SJCRH30 (cell line): ENCODE measurements at regions not wholly inside any gene's neighbourhood (a gene's known extent, or its start where the extent isn't known, plus 50 kb on each side); places are given as distances from the start of the nearest gene placed in this dataset.
"Not testable (repeated sequence)": the region's sequence is repeated elsewhere in the genome, so short reads cannot be mapped to it uniquely, and the experiment has no call there.

Experiments
- DNase-seq, 2 experiments: peaks; one replicate each; pipeline ENCODE4 v3.0.0-alpha.2; 2015 to 2020
- H3K27ac ChIP-seq: fragments of 250-450 bp; sonication (Bioruptor Pico); 2 replicates; pipeline ENCODE4 v1.5.1; 2020; ENCODE audit warnings: mild to moderate bottlenecking, moderate library complexity
- H3K27me3 ChIP-seq: fragments of 250-450 bp; sonication (Bioruptor Pico); 2 replicates; pipeline ENCODE4 v1.5.1; 2020; ENCODE audit warnings: mild to moderate bottlenecking, moderate library complexity
- H3K36me3 ChIP-seq: fragments of 250-450 bp; sonication (Bioruptor Pico); 2 replicates; pipeline ENCODE4 v1.5.1; 2020; ENCODE audit warnings: mild to moderate bottlenecking, moderate library complexity
- H3K4me1 ChIP-seq: fragments of 250-450 bp; sonication (Bioruptor Pico); 2 replicates; pipeline ENCODE4 v1.5.1; 2020; ENCODE audit warnings: mild to moderate bottlenecking, moderate library complexity
- H3K4me3 ChIP-seq: fragments of 250-450 bp; sonication (Bioruptor Pico); 2 replicates; pipeline ENCODE4 v1.5.1; 2020; ENCODE audit warnings: mild to moderate bottlenecking, moderate library complexity
- H3K9me3 ChIP-seq: fragments of 250-450 bp; sonication (Bioruptor Pico); replicated peaks from 2 replicates; pipeline ENCODE4 v1.5.1; 2020; ENCODE audit warnings: mild to moderate bottlenecking, moderate library complexity

GRCh38 chr18:41069167-41069566 is 885.9 kb upstream of the PIK3C3 start:
- H3K9me3 ChIP-seq, result no peaks in the 10 kb centered on the region
- H3K27me3 ChIP-seq, result no peaks in the 10 kb centered on the region
- no peak overlapping the region for H3K4me3 ChIP-seq
- no peaks in the 10 kb centered on the region for H3K36me3 ChIP-seq
- no peak for DNase-seq
- no peaks in the 10 kb centered on the region for H3K4me1 ChIP-seq
- no peak overlapping the region for H3K27ac ChIP-seq

- Histone ChIP-seq H3K36me3 (no peaks in the 10 kb centered on the region), H3K27me3 (no peaks in the 10 kb centered on the region), H3K9me3 (no peaks in the 10 kb centered on the region), H3K27ac (no peak overlapping the region), H3K4me3 (no peak overlapping the region), H3K4me1 (no peaks in the 10 kb centered on the region)
- no peak for DNase-seq
These were observed 890.1 kb upstream of the PIK3C3 start for GRCh38 chr18:41064916-41065315.

GRCh38 chr18:41060967-41061366 is 894.1 kb upstream of the PIK3C3 start:
- H3K9me3 ChIP-seq, result no peaks in the 10 kb centered on the region
- no peak overlapping the region for H3K4me3 ChIP-seq
- no peak for DNase-seq
- no peaks in the 10 kb centered on the region for H3K36me3 ChIP-seq
- no peaks in the 10 kb centered on the region for H3K27me3 ChIP-seq
- no peak overlapping the region for H3K27ac ChIP-seq
- H3K4me1 ChIP-seq, result no peaks in the 10 kb centered on the region

GRCh38 chr18:41059126-41059415 is 896.0 kb upstream of the PIK3C3 start:
- no peak overlapping the region for H3K27ac ChIP-seq
- no peaks in the 10 kb centered on the region for H3K9me3 ChIP-seq
- H3K36me3 ChIP-seq, result no peaks in the 10 kb centered on the region

GRCh38 chr18:41058351-41059125 is 896.5 kb upstream of the PIK3C3 start:
- Histone ChIP-seq H3K36me3 (no peaks in the 10 kb centered on the region), H3K4me3 (no peak overlapping the region), H3K4me1 (no peaks in the 10 kb centered on the region), H3K27ac (no peak overlapping the region), H3K27me3 (no peaks in the 10 kb centered on the region), H3K9me3 (no peaks in the 10 kb centered on the region)
- DNase-seq, result no peak

More at GRCh38 chr18:41059126-41059415, 896.0 kb upstream of the PIK3C3 start:
- H3K27me3 ChIP-seq, result no peaks in the 10 kb centered on the region
- H3K4me1 ChIP-seq, result no peaks in the 10 kb centered on the region
- DNase-seq, result no peak
- no peak overlapping the region for H3K4me3 ChIP-seq

- H3K4me1 ChIP-seq, result no peaks in the 10 kb centered on the region
- no peak for DNase-seq
- H3K27ac ChIP-seq, result no peak overlapping the region
- no peaks in the 10 kb centered on the region for H3K36me3 ChIP-seq
- no peak overlapping the region for H3K4me3 ChIP-seq
- H3K27me3 ChIP-seq, result no peaks in the 10 kb centered on the region
- no peaks in the 10 kb centered on the region for H3K9me3 ChIP-seq
These were observed 902.4 kb upstream of the PIK3C3 start for GRCh38 chr18:41052625-41053024.

- not testable (repeated sequence) for H3K27me3 ChIP-seq, H3K27ac ChIP-seq, H3K4me3 ChIP-seq, H3K36me3 ChIP-seq, DNase-seq, H3K9me3 ChIP-seq, H3K4me1 ChIP-seq
These were observed 908.8 kb upstream of the PIK3C3 start for GRCh38 chr18:41046250-41046649.

- Histone ChIP-seq H3K27me3 (no peaks in the 10 kb centered on the region), H3K4me1 (no peaks in the 10 kb centered on the region), H3K36me3 (no peaks in the 10 kb centered on the region), H3K27ac (no peak overlapping the region), H3K9me3 (no peaks in the 10 kb centered on the region), H3K4me3 (no peak overlapping the region)
- DNase-seq, result no peak
These were observed 911.2 kb upstream of the PIK3C3 start for GRCh38 chr18:41043876-41044275.

- Histone ChIP-seq H3K27me3 (no peaks in the 10 kb centered on the region), H3K27ac (no peak overlapping the region), H3K4me1 (no peaks in the 10 kb centered on the region), H3K9me3 (no peaks in the 10 kb centered on the region), H3K4me3 (no peak overlapping the region), H3K36me3 (no peaks in the 10 kb centered on the region)
- no peak for DNase-seq
These were observed 912.2 kb upstream of the PIK3C3 start for GRCh38 chr18:41042866-41043265.

- no peak for DNase-seq
- H3K36me3 ChIP-seq, result no peaks in the 10 kb centered on the region
- H3K27me3 ChIP-seq, result no peaks in the 10 kb centered on the region
- H3K4me1 ChIP-seq, result no peaks in the 10 kb centered on the region
- no peak overlapping the region for H3K4me3 ChIP-seq
- no peak overlapping the region for H3K27ac ChIP-seq
- no peaks in the 10 kb centered on the region for H3K9me3 ChIP-seq
These were observed 917.0 kb upstream of the PIK3C3 start for GRCh38 chr18:41038071-41038470.

GRCh38 chr18:41036346-41036745 is 918.7 kb upstream of the PIK3C3 start:
- H3K27ac ChIP-seq, result no peak overlapping the region
- no peaks in the 10 kb centered on the region for H3K36me3 ChIP-seq
- H3K4me1 ChIP-seq, result no peaks in the 10 kb centered on the region
- DNase-seq, result no peak
- no peaks in the 10 kb centered on the region for H3K27me3 ChIP-seq
- no peak overlapping the region for H3K4me3 ChIP-seq
- H3K9me3 ChIP-seq, result no peaks in the 10 kb centered on the region

GRCh38 chr18:41034413-41034812 is 920.6 kb upstream of the PIK3C3 start:
- Histone ChIP-seq H3K4me1 (no peaks in the 10 kb centered on the region), H3K27me3 (no peaks in the 10 kb centered on the region), H3K27ac (no peak overlapping the region), H3K4me3 (no peak overlapping the region), H3K36me3 (no peaks in the 10 kb centered on the region), H3K9me3 (no peaks in the 10 kb centered on the region)
- no peak for DNase-seq

GRCh38 chr18:41025666-41026065 is 929.4 kb upstream of the PIK3C3 start:
- no peaks in the 10 kb centered on the region for H3K27me3 ChIP-seq
- no peaks in the 10 kb centered on the region for H3K4me1 ChIP-seq
- H3K27ac ChIP-seq, result no peak overlapping the region
- DNase-seq, result no peak
- H3K4me3 ChIP-seq, result no peak overlapping the region
- H3K9me3 ChIP-seq, result no peaks in the 10 kb centered on the region
- H3K36me3 ChIP-seq, result no peaks in the 10 kb centered on the region

GRCh38 chr18:41024792-41025191 is 930.2 kb upstream of the PIK3C3 start:
- no peaks in the 10 kb centered on the region for H3K27me3 ChIP-seq
- DNase-seq, result no peak
- H3K4me3 ChIP-seq, result no peak overlapping the region
- no peaks in the 10 kb centered on the region for H3K9me3 ChIP-seq
- no peak overlapping the region for H3K27ac ChIP-seq
- no peaks in the 10 kb centered on the region for H3K4me1 ChIP-seq
- H3K36me3 ChIP-seq, result no peaks in the 10 kb centered on the region

- H3K4me3 ChIP-seq, result no peak overlapping the region
- H3K9me3 ChIP-seq, result no peaks in the 10 kb centered on the region
- no peak overlapping the region for H3K27ac ChIP-seq
- H3K4me1 ChIP-seq, result no peaks in the 10 kb centered on the region
- no peaks in the 10 kb centered on the region for H3K36me3 ChIP-seq
- no peak for DNase-seq
- no peaks in the 10 kb centered on the region for H3K27me3 ChIP-seq
These were observed 932.5 kb upstream of the PIK3C3 start for GRCh38 chr18:41022484-41022883.

GRCh38 chr18:41021089-41021488 is 933.9 kb upstream of the PIK3C3 start:
- H3K4me1 ChIP-seq, result no peaks in the 10 kb centered on the region
- H3K27me3 ChIP-seq, result no peaks in the 10 kb centered on the region
- no peak overlapping the region for H3K27ac ChIP-seq
- DNase-seq, result no peak
- H3K36me3 ChIP-seq, result no peaks in the 10 kb centered on the region
- H3K9me3 ChIP-seq, result no peaks in the 10 kb centered on the region
- H3K4me3 ChIP-seq, result no peak overlapping the region
